Central memory CD8-positive, alpha-beta T cell (primary cell): ENCODE measurements at regions not wholly inside any gene's neighbourhood (a gene's known extent, or its start where the extent isn't known, plus 50 kb on each side); places are given as distances from the start of the nearest gene placed in this dataset.

Experiments used
- ATAC-seq: fragments of 150-1000 bp; cut with Tn5 transposase; replicated peaks from 2 replicates; pipeline ENCODE4 v1.10.0; 2022; ENCODE audit warnings: mild to moderate bottlenecking, moderate FRiP score, moderate number of reproducible peaks; ENCODE audit not compliant: poor library complexity, severe bottlenecking; ENCODE audit errors: extremely low read depth
- DNase-seq, 2 donors: peaks; one replicate each; pipeline ENCODE4 v3.0.0; 2021; ENCODE audit warnings: low spot score in 2 of 2
- H3K27ac Mint-ChIP-seq: one replicate; pipeline ENCODE4 v1.8.0; 2022; ENCODE audit warnings: low read depth, mild to moderate bottlenecking, moderate library complexity, mixed read lengths
- H3K27me3 Mint-ChIP-seq: one replicate; pipeline ENCODE4 v1.8.0; 2022; ENCODE audit warnings: mixed read lengths
- H3K36me3 Mint-ChIP-seq: one replicate; pipeline ENCODE4 v1.8.0; 2022; ENCODE audit warnings: mild to moderate bottlenecking, moderate library complexity, mixed read lengths; ENCODE audit not compliant: insufficient read depth
- H3K4me1 Mint-ChIP-seq: one replicate; pipeline ENCODE4 v1.8.0; 2022; ENCODE audit warnings: mixed read lengths
- H3K4me3 Mint-ChIP-seq: one replicate; pipeline ENCODE4 v1.8.0; 2022; ENCODE audit warnings: mild to moderate bottlenecking, moderate library complexity, mixed read lengths
- H3K9me3 Mint-ChIP-seq: one replicate; pipeline ENCODE4 v1.8.0; 2022; ENCODE audit warnings: mixed read lengths

DNA sequence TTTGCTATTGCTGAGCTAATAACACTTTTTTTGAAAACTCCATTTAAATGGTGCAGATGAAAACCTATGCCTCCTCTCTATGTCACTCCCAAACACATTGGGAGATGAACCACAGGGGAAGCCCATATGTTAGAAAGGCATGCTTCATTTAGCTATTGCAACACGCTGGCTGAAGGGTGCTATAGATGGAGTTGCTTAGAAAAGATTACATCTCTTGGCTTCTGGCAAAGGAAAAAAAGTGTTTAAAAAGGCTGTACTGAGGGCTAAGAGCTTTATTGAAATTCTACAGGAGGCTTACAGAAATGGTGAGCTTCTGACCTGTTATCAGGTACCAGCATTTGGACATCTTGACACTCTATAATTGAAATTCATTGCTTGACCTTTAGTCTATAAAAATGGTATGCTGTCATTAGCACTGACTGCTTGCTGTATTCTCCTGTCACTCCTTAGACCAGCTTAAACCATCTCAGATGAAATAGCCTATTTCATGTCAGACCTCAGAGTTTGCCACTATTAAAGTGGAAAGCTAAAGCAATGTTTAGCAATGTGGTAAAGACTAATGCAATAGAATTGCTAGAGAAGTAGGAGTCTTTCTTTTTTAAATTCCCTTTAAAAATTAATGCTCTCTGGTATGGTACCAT is 503.9 kb downstream of the CDH11 start:
- Mint-ChIP-seq H3K4me1 (no peaks in the 10 kb centered on the region), H3K9me3 (peaks cover 38% of the 10 kb centered on the region), H3K27ac (no peak overlapping the region), H3K27me3 (no peaks in the 10 kb centered on the region), H3K36me3 (no peaks in the 10 kb centered on the region), H3K4me3 (no peak overlapping the region)
- ATAC-seq: no peak
- no peak for DNase-seq

DNA sequence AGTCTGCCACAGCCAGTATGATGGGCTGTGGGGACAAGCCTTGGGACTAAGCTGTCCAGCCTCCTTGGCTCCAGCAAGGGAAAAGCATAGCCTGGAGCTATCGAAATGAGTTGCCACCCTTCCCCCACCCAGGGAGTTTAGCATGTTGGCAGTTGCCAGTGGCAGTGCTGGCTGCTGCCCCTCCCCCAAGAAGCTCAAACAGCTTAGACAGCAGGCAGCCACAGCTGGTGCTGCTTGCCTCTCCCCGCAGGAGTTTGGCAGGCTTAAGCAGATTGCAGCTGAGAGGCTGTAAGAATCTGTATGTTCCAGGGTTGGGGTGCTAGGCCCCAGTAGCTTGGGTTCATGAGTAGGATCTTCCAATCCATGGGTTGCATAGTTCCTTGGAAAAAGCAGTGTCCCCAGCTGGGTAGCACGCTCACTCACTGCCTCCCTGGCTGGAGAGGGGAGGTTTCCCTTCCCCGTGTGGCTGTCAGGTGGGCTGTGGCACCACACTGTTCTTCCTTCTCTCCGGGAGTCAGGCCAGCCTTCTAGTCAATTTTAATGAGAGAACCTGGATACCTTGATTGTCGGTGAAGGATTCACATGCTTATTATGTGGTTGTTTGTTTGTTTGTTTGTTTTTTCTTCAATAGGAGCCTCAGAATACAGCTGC is 506.1 kb downstream of the CDH11 start:
- Mint-ChIP-seq H3K9me3 (peaks cover 44% of the 10 kb centered on the region), H3K27ac (no peak overlapping the region), H3K36me3 (no peaks in the 10 kb centered on the region), H3K4me3 (no peak overlapping the region), H3K4me1 (no peaks in the 10 kb centered on the region), H3K27me3 (no peaks in the 10 kb centered on the region)
- ATAC-seq: no peak
- no peak for DNase-seq

DNA sequence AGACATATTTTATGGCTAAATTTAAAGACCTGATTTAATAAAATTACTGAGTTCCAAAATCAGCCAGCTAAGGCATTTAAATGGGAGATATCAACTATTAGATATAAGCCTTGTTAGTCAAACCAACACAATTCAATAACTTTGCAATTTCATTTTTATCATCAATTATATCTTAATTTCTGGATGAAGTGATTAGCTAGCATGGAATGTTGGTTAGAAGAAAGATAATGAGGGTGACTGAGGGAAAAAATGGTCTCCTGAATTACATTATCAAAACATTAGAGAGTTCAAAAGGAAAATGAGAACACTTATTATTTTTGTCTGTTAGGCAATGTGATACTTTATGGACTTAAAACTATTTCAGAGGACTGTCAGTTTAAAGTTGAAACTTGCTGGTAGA is 525.7 kb downstream of the CDH11 start:
- no peak overlapping the region for H3K4me3 Mint-ChIP-seq
- no peak for DNase-seq
- H3K36me3 Mint-ChIP-seq: no peaks in the 10 kb centered on the region
- H3K27ac Mint-ChIP-seq: no peak overlapping the region
- peaks cover 17% of the 10 kb centered on the region for H3K9me3 Mint-ChIP-seq
- H3K27me3 Mint-ChIP-seq: no peaks in the 10 kb centered on the region
- ATAC-seq: no peak
- H3K4me1 Mint-ChIP-seq: no peaks in the 10 kb centered on the region

DNA sequence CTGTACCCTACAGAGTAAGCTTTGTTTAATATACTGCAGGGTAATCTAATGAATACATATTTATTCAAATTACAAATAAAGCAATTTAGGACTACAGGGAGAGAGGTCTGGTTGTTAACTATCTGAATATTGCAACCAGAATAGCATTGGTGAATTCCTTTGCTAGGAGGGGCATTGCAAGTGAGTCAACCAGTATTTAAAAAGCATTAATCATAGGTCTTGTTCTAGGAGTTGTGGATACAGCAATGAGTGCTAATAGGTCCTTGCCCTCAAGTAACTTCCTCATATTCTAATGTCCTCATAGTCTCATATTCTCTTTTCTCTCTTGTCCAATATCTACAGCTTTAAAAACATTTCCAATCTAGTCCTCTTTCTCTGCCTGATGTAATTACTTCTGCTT is 531.4 kb downstream of the CDH11 start:
- DNase-seq (no peak), ATAC-seq (no peak)
- Mint-ChIP-seq H3K9me3 (peaks cover 23% of the 10 kb centered on the region), H3K36me3 (no peaks in the 10 kb centered on the region), H3K27ac (no peak overlapping the region), H3K4me1 (no peaks in the 10 kb centered on the region), H3K27me3 (no peaks in the 10 kb centered on the region), H3K4me3 (no peak overlapping the region)

DNA sequence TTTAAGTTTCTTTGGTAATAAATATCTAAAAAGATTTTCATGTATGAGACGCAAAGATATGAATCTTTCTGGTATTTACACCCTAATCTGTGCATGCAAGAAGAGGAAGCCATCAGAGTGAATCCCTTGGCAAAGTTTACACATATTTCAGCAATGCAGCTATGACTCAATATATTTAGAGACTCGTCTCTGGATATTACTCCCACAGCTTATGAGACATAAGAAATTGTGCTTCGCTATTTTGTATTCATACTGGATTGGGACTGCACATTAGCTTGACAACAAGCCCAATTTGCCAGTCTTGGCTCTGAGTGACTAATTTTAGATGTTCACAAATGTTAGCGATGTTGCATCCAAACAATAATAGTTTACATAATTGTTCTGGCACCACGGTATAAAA is 532.0 kb downstream of the CDH11 start:
- ATAC-seq: no peak
- no peaks in the 10 kb centered on the region for H3K36me3 Mint-ChIP-seq
- H3K9me3 Mint-ChIP-seq: peaks cover 25% of the 10 kb centered on the region
- no peaks in the 10 kb centered on the region for H3K27me3 Mint-ChIP-seq
- DNase-seq: no peak
- no peaks in the 10 kb centered on the region for H3K4me1 Mint-ChIP-seq
- H3K4me3 Mint-ChIP-seq: no peak overlapping the region
- no peak overlapping the region for H3K27ac Mint-ChIP-seq

DNA sequence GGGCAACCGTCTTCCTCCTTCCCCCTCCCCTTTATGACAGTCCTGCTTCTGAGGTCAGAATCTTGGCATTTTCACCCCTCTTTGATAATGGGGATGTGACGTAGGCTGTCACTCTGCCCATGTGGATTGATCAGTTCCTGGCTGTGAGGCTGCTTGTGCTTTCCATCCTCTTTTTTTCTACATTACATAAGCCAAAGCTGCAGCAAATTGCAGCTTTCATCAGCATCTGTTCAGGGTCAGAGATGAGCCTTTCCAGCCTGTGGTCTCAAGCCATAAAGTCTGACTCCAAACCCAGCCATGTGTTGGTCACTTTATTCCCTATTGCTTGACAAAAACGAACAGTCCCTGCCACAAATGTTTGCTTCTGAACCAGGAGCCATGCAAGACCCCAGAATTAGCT is 535.1 kb downstream of the CDH11 start:
- DNase-seq: no peak

DNA sequence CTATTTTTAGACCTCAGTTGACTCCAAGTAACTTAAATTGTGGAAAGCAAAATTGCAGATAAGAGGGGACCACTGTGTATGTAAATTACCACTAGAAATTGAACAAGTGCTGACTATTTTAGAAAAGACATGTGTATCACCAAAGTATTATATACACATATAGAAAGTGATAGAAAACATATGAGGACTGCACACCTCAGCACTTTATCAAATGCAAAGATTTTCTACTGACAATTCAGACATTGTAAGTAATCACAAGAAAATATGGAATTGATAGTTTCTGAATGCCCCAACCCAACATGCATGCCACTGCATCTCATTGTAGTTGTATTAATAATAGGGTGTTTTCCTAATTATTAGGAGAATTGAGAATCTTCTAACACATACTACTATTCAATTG is 536.5 kb downstream of the CDH11 start:
- Mint-ChIP-seq H3K9me3 (peaks cover 30% of the 10 kb centered on the region), H3K36me3 (no peaks in the 10 kb centered on the region), H3K27ac (no peak overlapping the region), H3K4me1 (no peaks in the 10 kb centered on the region), H3K27me3 (no peaks in the 10 kb centered on the region), H3K4me3 (no peak overlapping the region)
- DNase-seq (no peak), ATAC-seq (no peak)

More for the DNA sequence above, 535.1 kb downstream of the CDH11 start:
- Mint-ChIP-seq H3K27ac (no peak overlapping the region), H3K27me3 (no peaks in the 10 kb centered on the region), H3K9me3 (peaks cover 28% of the 10 kb centered on the region), H3K4me3 (no peak overlapping the region), H3K4me1 (no peaks in the 10 kb centered on the region), H3K36me3 (no peaks in the 10 kb centered on the region)
- ATAC-seq: no peak

DNA sequence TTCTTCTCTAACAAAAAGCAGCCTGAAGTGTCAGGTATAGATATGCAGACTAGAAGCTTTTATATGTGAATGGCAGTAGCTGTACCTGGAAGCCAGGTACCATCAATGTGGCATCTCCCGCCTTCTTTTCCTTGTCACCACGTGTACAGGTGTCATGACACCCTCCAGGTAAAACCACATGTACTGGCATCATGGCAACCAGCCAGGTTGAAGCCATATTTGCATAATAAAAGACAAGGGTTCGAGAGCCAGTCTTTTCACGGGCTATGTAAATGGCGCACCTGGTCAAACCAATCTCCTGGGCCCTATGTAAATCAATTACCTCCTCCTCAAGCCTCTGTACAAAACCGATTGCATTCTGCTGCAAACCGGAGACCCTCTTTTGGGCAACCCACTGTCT is 541.3 kb downstream of the CDH11 start:
- no peaks in the 10 kb centered on the region for H3K36me3 Mint-ChIP-seq
- H3K4me1 Mint-ChIP-seq: no peaks in the 10 kb centered on the region
- no peak overlapping the region for H3K4me3 Mint-ChIP-seq
- H3K27ac Mint-ChIP-seq: no peak overlapping the region
- no peaks in the 10 kb centered on the region for H3K27me3 Mint-ChIP-seq
- DNase-seq (no peak), ATAC-seq (no peak)
- peaks cover 23% of the 10 kb centered on the region for H3K9me3 Mint-ChIP-seq

DNA sequence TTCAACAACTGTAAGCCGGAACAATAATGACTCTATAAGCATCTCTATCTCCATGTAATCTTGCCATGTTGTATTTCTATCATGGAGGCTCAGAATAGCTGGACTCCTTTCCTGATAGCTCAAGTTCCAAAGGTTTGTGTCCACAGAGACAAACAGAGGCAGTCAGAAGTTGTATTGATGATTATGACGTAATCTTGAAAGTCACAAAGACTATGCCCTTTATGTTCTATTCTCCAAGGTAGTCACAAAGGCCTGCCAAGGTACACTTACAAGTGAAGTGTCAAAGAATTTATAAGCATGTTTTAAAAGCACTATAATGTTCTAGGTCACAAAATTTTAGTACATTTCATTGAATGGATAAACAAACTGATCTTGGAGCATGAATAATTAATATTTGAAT is 542.2 kb downstream of the CDH11 start:
- ATAC-seq (no peak), DNase-seq (no peak)
- Mint-ChIP-seq H3K27me3 (no peaks in the 10 kb centered on the region), H3K9me3 (peaks cover 19% of the 10 kb centered on the region), H3K4me3 (no peak overlapping the region), H3K27ac (no peak overlapping the region), H3K4me1 (no peaks in the 10 kb centered on the region), H3K36me3 (no peaks in the 10 kb centered on the region)

DNA sequence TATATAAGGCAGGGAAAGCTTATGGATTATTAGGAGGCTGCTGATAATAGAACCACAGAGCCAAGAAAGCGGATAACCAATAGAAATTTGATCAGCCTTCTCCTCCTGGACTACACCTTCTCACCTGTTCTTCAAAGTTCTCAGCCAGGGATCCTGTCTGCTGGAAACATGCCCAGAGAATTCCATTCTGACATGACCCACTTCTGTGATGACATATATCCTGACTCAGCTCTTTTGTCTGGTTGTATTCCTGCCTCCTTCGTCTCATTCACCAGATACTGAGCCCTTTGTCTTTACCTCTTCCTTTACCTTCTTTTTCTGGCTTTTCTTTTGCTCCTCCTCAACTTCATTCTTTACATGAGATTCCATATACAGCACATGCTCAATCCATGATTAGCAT is 576.1 kb downstream of the CDH11 start:
- Mint-ChIP-seq H3K9me3 (peaks cover 26% of the 10 kb centered on the region), H3K4me3 (no peak overlapping the region), H3K27me3 (no peaks in the 10 kb centered on the region), H3K4me1 (no peaks in the 10 kb centered on the region), H3K27ac (no peak overlapping the region), H3K36me3 (peaks cover 2% of the 10 kb centered on the region)
- no peak for DNase-seq
- ATAC-seq: no peak

DNA sequence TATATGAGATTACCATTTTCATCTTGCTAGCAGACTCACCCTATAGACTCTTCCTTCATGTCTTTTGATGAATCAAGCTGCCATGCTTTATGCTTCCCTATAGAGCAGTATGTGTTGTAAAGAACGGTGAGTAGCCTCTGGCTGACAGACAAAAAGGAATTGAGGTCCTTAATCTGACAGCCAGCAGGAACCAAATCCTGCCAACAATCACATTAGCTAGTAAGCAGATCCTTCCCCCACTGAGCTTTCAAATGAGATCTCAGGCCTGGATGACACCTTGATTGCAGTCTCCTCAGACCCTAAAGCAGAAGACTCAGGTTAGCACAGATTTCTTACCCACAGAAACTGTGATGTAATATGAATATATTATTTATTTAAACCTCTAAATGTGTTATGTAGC is 577.0 kb downstream of the CDH11 start:
- no peak for ATAC-seq
- H3K4me1 Mint-ChIP-seq: no peaks in the 10 kb centered on the region

DNA sequence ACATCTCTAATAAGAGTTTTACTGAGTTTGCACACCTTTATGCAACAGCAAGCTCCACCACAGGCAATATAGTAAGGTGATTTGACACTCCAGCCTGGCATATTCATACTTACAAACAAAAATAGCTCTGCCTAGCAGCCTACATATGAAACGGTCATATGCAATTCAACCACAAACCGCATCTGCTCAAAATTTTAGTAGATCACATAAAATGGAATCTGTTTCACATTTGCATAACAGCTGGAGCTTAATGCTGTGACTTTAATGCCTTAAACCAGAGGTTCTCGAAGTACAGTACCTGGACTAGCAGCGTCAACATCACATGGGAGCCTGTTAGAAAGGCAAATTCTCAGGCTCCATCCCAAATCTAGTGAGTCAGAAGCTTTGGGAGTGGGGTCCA is 578.4 kb downstream of the CDH11 start:
- peaks cover 34% of the 10 kb centered on the region for H3K9me3 Mint-ChIP-seq
- no peaks in the 10 kb centered on the region for H3K4me1 Mint-ChIP-seq

More for the DNA sequence above, 577.0 kb downstream of the CDH11 start:
- H3K27me3 Mint-ChIP-seq: no peaks in the 10 kb centered on the region
- H3K4me3 Mint-ChIP-seq: no peak overlapping the region
- DNase-seq: no peak
- peaks cover 31% of the 10 kb centered on the region for H3K9me3 Mint-ChIP-seq
- H3K36me3 Mint-ChIP-seq: peaks cover 2% of the 10 kb centered on the region
- no peak overlapping the region for H3K27ac Mint-ChIP-seq

DNA sequence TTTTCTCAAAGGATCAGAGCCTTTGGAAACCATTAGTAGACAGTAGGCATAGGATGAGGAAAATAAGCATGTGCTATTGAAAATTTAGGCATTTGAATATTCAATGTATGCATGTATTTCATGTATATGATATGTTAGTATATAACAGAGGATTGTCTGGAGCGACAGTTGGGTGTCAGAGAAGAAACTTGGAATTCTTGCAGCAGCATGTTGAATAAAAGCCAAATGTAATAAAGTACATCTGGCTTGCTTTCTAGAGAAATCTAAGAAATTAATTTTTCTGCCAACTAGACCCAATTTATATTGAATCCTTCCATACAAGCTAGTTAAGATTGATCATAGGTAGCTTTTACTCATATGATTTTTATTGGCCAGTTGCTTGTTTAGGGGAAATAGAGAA is 578.8 kb downstream of the CDH11 start:
- DNase-seq (no peak), ATAC-seq (no peak)
- Mint-ChIP-seq H3K4me1 (no peaks in the 10 kb centered on the region), H3K9me3 (peaks cover 32% of the 10 kb centered on the region), H3K27me3 (no peaks in the 10 kb centered on the region), H3K27ac (no peak overlapping the region), H3K4me3 (no peak overlapping the region), H3K36me3 (peaks cover 2% of the 10 kb centered on the region)

More for the DNA sequence above, 578.4 kb downstream of the CDH11 start:
- H3K27me3 Mint-ChIP-seq: no peaks in the 10 kb centered on the region
- H3K36me3 Mint-ChIP-seq: peaks cover 2% of the 10 kb centered on the region
- H3K4me3 Mint-ChIP-seq: no peak overlapping the region
- H3K27ac Mint-ChIP-seq: no peak overlapping the region
- DNase-seq (no peak), ATAC-seq (no peak)
